HG02759 (cell line): ENCODE measurements at regions not wholly inside any gene's neighbourhood (a gene's known extent, or its start where the extent isn't known, plus 50 kb on each side); places are given as distances from the start of the nearest gene placed in this dataset.
"Not testable (repeated sequence)": the region's sequence is repeated elsewhere in the genome, so short reads cannot be mapped to it uniquely, and the experiment has no call there.

Source experiments
- ATAC-seq: cut with Tn5 transposase; IDR thresholded peaks from one replicate; pipeline ENCODE4 v1.9.1; 2021; ENCODE audit warnings: mild to moderate bottlenecking, moderate library complexity; ENCODE audit not compliant: unreplicated experiment

DNA sequence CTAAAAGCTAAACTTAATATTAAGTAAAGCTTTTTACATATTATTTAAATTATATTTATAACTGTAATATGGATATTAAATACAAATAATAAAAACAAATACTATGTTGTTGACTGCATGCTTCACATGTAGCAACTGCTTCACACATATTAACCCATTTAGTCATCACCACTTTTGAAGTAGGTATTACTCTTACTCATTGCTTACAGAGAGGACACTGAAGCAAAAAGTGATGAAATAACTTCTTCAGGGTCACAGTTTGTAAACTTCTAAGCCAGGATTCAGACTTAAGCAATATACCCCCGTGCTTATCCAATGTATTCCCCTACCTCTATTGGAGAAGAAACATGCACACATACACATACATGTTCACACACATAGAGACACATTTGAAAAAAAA lies 166.6 kb downstream of the DKK2 start:
- no peak for ATAC-seq

GRCh38 chr4:106868381-106869035 lies 167.6 kb downstream of the DKK2 start:
- ATAC-seq = no peak

- no peak for ATAC-seq
Observed at GRCh38 chr4:106864231-106864630, 171.9 kb downstream of the DKK2 start.

GRCh38 chr4:106854569-106855351 lies 181.4 kb downstream of the DKK2 start:
- no peak for ATAC-seq

- no peak for ATAC-seq
Observed at GRCh38 chr4:106852426-106852825, 183.7 kb downstream of the DKK2 start.

GRCh38 chr4:106851726-106852125 lies 184.4 kb downstream of the DKK2 start:
- ATAC-seq = no peak

- no peak for ATAC-seq
Observed at GRCh38 chr4:106850691-106851090, 185.4 kb downstream of the DKK2 start.

DNA sequence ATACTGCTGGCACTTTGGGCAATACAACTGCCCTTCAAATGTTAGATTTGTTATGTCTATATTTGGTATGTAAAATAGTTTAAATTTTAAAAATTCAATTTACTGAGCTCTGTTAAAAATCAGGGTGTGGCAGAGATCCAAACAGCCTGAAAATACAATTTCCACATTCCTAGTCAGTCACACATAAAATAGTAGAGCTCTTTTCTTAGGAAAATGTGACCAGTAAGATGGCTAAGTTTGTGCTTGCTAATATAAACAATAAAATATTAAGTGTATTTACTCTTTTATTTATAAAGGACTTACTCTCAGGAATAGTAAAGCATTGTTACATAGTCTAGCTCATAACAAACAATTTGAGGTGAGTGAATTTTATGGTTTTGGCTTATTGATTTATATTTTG lies 200.2 kb downstream of the DKK2 start:
- ATAC-seq = no peak

DNA sequence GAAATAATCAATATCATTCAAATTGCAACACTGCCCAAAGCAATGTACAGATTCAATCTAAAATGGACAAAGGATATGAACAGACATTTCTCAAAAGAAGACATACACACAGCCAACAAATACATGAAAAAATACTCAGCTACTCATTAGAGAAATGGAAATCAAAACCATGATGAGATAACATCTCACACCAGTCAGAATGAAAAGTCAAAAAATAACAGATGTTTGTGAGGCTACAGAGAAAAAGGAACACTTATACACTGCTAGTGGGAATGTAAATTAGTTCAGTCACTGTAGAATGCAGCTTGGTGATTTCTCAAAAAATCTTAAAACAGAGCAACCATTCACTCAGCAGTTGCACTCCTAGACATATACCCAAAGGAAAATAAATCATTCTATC lies 205.2 kb downstream of the DKK2 start:
- ATAC-seq = no peak

DNA sequence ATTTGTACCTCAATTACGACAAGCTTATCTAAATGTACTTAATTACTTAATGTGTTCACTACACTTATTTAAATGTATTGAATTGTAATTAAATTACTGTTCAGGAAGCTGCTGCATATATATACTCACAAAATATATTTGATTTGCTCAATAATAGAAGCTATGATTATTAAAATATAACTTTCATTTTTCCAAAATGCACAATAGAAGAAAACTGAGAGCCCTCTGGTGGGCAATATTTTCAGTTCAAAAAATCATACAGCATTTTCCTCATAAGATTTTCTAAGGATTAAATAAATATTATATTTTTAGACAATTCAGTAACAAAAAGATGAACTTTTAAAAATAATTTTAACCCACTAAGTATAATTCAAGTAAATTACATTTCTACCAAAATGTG lies 217.3 kb downstream of the DKK2 start:
- no peak for ATAC-seq

- ATAC-seq = no peak
Observed at GRCh38 chr4:106816496-106816895, 219.6 kb downstream of the DKK2 start.

DNA sequence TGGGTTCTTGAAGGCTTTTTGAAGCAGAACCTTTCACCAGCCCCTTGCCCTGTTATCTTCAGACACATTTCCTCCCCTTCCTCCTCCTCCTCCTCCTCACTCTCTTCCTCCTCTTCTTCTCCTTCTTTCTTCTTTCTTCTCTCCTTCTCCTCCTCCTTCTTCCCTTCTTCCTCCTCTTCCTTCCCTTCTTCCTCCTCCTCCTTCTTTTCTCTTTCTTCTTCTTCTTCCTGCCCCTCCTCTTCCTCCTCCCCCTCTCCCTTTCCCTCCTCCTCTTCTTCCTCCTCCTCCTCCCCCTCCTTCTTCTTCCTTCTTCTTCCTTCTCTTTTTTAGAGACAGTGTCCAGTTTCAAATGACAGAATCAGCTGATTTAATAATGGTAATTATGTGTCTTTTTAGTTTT lies 226.0 kb downstream of the DKK2 start:
- ATAC-seq = no peak

DNA sequence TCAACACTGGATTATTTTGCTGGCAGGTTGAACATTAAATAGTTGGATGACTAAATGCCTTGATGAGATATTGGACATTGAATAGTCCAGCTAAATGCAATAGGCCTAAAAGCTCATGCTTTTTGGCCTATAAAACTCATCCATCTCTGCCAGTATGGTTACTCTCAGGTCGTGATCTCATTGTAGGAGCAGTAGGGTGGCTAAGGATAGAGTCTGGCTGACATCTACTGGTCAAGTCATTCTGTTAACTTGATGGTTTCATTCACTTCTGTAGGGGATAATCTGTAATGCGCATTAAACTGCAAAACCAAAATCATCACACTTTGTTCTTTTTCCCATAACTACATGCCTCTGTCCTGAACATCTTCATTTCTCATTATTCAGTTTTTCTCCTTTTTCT lies 227.0 kb downstream of the DKK2 start:
- ATAC-seq = no peak

GRCh38 chr4:106806158-106806797 lies 229.8 kb downstream of the DKK2 start:
- no peak for ATAC-seq

DNA sequence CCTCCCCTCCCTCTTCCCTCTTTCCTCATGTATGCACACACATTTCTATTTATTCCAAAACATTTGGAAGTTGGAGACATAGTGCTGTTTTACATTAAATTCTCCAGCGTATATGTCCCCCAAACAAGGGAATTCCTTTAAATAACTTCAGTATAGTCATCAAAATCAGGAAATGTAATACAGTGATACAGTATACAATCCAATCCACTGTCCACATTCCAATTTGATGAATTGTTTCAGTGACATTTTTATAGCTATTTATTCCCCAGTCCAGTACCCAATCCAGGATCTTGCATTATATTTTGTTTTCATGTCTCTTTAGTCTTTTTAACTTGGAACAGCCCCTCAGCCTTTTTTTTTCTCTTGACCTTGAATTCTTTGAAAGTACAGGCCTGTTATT lies 233.0 kb downstream of the DKK2 start:
- ATAC-seq = no peak

GRCh38 chr4:106801386-106801785 lies 234.7 kb downstream of the DKK2 start:
- no peak for ATAC-seq

GRCh38 chr4:106796876-106797275 lies 239.2 kb downstream of the DKK2 start:
- ATAC-seq = no peak

DNA sequence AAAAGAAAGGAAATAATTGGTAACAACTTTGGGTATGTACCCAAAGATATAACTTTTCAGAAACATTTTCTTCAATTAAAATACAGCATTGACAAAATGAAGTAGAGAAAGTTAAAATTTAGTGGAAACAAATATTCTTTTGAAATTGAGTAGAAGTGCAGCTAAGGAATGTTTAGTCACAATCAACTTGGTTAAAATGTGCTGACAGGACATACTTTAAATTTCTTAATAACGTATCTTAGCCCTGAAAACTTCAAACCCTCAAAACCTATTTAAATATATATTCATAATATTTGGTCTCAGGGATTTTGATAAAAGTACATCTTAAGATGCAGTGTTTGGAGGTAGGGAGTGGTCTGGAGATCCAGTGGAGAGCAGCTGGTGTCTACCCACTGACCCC lies 240.8 kb downstream of the DKK2 start:
- ATAC-seq = no peak

GRCh38 chr4:106793933-106794332 lies 242.2 kb downstream of the DKK2 start:
- ATAC-seq = no peak

DNA sequence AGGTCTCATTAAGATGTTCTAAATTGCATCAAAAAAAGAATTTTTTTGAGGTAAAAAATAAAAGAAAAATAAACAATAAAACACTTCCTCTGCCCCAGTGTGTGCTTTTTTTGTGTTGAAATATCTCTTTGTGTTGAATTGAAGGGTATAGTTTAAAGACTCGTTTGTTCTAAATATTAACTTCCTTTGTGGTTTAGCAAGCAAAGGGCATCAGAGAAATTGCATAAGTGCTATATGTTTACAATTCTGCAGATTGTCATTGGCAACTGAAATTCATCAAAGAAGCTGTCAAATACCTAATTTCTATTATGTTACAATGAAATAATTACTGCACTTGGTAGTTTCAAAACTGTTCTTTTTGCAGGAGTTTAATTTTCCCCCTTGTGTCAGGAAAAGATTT lies 260.5 kb downstream of the DKK2 start:
- no peak for ATAC-seq

DNA sequence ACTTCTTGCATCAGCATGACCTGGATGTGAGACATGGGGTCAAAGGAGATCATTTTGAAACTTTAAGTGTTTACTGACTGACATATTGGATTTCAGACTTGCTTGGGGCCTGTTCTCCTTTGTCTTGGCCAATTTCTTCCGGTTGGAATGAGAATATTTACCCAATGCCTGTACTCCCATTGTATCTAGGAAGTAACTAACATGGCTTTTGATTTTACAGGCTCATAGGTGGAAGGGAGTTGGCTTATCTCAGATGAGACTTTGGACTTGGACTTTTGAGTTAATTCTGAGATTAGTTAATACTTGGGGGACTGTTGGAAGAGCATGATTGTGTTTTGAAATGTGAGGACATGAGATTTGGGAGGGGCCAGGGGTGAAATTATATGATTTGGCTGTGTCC lies 262.1 kb downstream of the DKK2 start:
- ATAC-seq = not testable (repeated sequence)
